Loucy (cell line): ENCODE measurements at regions not wholly inside any gene's neighbourhood (a gene's known extent, or its start where the extent isn't known, plus 50 kb on each side); places are given as distances from the start of the nearest gene placed in this dataset.

ENCODE experiments used
- CTCF ChIP-seq: fragments of 200-600 bp; sonication (generic); conservative IDR thresholded peaks from 2 replicates; pipeline ENCODE4 v1.5.1; 2014; ENCODE audit warnings: mild to moderate bottlenecking, antibody characterized with exemption, low read length
- EZH2phosphoT487 ChIP-seq: fragments of 200-600 bp; IDR thresholded peaks from 2 replicates; pipeline ENCODE4 v1.6.1; 2018; ENCODE audit warnings: antibody characterized with exemption, mild to moderate bottlenecking, moderate library complexity, borderline replicate concordance

DNA sequence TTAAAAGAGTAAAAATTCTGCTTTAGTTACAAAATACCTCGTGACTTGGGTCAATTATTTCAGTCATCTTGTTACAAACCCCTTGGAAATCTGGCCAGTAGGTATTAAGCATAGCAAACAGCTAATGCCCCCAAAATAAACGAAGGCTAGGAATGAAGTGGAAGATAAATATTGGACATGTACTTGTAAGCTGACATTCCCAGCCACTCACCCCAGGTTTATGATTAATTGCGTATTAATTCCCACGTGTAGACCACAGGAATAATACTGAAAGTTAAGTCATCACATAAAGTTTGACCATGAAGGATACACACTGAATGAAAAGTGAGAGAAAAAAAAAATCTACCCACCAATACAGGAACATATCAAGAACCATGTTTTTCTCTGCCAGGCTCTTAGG is 936.5 kb upstream of the ADGRB3 start:
- TF ChIP-seq CTCF (no peak), EZH2phosphoT487 (no peak)
